Activated T-cell treated with anti-CD3 and anti-CD28 coated beads, Interleukin-2, amount 50 U/mL, for 48 hours (primary cell): ENCODE measurements at regions not wholly inside any gene's neighbourhood (a gene's known extent, or its start where the extent isn't known, plus 50 kb on each side); places are given as distances from the start of the nearest gene placed in this dataset.

Experiments
- DNase-seq, 2 experiments: peaks; one replicate each; pipeline ENCODE4 v3.0.0-alpha.2; 2020

- DNase-seq: no peak
These were observed 246.7 kb downstream of the MAFB start for GRCh38 chr20:40442181-40442963.

DNA sequence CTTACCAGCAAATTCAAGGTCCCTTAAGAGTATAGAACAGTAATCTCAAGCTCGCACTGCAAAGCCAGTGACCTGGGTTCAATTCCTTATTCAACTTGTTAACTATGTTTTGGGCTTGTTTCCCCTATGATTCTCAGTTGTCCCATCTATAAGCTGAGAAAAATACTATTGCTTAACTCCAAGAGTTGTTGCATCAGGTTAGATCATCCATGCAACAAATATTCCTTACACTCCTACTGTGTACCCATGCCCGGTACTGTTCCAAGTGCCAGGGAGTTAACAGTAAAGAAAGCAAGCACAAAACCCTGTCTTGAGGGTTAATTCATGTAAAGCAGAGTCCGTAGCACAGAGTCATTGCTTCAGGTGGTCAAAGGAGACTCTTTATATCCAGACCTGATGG is 247.3 kb downstream of the MAFB start:
- no peak for DNase-seq

DNA sequence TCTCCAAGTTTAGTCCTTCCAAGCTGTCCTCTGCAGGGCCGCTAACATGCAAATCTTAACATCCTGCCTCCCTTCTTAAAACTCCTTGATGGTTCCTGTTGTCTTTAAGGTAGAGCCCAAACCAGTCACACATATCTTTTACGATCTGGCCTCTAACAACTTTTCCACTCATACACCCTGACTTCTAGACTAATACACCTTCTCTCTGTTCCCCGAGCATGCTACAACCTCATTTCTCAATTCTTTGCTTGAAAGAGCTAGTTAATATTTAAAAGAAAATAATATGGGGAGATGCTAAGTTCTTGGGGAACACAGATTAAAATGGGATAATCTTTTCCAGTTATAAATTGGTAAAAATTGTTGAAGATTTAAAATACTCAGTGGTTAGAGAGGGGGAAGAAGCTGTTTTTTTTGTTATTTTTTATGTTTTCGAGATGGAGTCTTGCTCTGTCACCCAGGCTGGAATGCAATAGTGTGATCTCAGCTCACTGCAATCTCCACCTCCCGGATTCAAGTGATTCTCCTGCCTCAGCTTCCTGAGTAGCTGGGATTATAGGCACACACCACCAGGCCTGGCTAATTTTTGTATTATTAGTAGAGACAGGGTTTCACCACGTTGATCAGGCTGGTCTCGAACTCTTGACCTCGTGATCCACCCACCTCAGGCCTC is 250.7 kb downstream of the MAFB start:
- no peak for DNase-seq

GRCh38 chr20:40436011-40436410 is 253.0 kb downstream of the MAFB start:
- DNase-seq: no peak

DNA sequence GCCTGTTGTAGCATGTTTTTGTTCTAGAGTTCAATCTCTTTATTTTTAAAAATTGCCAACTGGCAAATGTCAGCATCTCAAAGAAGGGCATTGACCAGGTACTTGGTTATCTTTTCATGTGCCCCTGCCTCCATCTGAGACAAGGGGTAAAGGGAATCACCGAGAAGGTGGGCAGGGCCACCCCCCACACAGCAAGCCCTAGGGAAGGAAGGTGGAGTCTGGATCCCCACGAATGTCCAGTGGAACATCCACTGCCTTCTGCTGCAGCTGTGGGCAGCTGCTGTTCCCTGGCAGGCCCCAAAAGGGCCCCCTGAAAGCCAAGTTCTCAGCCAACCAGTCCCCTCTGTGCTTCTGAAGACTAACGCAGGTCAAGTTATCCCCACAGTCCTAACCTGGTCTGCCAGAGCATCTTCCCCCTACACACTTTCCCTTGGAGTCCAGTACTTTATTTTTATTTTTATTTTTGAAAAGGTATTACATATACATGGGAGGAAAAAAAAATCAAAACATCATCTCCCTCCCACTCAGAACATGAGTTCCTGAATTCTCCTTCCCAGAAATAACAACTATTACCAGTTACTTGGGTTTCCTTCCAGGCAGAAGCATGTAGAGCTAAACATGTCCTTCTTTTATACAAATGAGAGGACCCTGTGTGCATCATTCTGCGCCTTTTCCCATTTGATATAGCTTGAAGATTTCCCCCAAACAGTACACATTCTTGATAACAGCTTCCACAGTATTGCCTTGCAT is 253.7 kb downstream of the MAFB start:
- no peak for DNase-seq

- no peak for DNase-seq
These were observed 254.9 kb downstream of the MAFB start for GRCh38 chr20:40434122-40434521.

- no peak for DNase-seq
These were observed 255.6 kb downstream of the MAFB start for GRCh38 chr20:40433341-40433861.

GRCh38 chr20:40431611-40432010 is 257.4 kb downstream of the MAFB start:
- DNase-seq: no peak

GRCh38 chr20:40431112-40431511 is 257.9 kb downstream of the MAFB start:
- DNase-seq: no peak

DNA sequence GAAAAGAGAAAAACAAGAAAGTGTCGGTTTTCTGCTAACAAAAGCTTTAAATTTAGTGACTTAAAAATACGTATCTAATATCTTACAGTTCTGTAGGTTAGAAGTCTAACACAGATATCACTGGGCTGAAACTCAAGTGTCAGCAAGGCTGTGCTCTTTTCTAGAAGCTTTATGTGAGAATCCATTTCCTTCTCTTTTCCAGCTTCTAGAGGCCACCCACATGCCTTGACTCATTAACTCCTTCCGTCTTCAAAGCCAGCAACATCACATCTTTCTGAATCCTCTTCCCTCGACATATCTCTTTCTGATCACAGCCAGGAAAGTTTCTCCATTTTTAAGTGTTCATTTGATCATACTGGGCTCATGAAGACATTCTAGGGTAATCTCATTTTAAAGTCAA is 262.0 kb downstream of the MAFB start:
- DNase-seq: no peak

- DNase-seq: no peak
These were observed 264.3 kb downstream of the MAFB start for GRCh38 chr20:40424695-40425094.

GRCh38 chr20:40422656-40423055 is 266.4 kb downstream of the MAFB start:
- no peak for DNase-seq

GRCh38 chr20:40416274-40416673 is 272.8 kb downstream of the MAFB start:
- DNase-seq: no peak

DNA sequence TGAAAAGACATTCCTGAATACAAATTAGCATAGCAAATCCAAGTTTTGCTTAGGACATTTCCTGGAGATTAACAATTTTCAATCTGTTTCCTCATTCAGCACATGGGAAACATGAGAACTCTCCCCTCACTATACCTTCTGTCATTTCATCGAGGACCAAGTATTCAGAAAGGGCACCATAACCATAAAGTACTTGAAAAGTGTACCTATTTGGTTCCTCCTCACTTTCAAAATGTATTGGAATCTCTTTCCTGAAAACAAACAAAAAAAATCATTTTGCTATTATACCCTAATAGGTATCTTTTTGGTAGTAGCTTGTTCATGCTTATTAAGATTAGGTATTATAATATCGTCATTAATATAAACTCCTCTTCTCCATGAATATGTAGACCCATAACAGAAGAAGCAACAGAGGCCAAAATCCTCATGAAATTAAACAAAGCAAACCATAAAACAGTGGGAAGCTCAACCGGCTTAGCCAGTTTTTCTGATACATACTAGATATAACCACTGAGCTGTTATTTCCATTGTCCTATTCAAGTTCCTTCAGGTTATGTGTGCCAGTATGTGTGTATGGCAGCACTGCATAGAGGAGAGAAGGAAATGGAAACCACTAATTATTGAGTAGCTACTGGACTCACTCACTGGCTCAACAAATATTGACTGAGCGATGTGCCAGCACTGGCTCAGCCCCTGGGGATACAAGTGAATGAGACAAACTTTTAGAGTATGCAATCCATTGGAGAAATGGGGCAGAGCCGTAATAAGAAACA is 274.0 kb downstream of the MAFB start:
- no peak for DNase-seq

GRCh38 chr20:40410028-40410427 is 279.0 kb downstream of the MAFB start:
- DNase-seq: no peak

DNA sequence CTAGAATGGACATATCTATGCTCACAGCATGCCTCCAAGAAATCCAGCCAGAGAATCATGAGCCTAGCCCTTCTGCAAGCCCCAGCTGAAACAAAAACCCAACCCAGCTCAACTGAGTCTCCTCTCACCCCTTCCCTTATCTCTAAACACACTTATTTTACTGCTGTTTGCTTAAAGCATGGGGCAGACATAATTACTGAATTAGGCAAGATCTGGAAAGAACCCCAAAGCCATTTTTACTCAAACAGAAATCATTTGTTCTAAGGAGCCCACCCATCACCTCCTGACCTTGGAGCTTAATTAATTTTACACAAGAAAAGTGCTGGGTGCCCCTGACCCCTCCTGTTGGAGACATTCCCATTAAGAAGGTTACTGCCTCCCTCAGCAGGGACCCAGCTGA is 291.6 kb downstream of the MAFB start:
- no peak for DNase-seq

DNA sequence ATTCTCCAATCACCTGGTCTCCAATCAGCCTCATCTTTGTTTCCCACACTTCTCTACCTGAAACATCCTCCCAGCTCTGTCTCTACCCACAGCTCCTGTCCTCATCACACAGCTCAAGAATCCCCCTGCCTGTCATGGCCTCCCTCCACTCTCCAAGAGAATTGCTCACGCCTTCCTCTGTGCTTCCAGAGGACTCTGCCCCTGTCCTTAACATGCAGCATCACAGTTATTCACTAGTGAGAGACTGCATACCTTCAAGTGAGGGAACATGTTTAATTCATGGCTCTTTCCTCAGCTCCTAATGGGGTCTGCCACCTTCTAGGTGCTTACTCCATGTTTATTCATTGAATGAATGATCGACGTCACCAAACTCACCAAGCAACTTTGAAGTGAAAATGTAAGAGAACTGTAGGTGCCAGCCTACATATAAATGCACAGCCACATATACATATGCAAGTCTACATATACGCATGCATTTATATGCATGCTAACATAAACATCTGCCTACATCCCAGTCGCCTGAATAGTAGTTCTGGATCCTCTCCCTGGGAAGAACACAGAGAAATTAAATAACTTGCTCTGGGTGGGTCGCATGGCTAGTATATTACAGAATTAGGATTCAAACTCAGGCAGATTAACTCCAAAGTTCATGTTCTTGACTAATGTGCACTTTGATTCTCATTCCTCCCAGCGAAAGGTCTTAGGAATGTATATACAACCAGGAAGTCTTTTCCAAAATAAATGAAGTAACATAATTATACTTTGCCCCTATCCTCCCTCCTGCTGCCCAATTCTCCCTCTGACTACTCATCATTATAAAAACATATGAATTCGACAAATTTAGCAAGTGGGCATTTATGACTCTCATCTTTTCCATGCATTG is 295.6 kb downstream of the MAFB start:
- no peak for DNase-seq

DNA sequence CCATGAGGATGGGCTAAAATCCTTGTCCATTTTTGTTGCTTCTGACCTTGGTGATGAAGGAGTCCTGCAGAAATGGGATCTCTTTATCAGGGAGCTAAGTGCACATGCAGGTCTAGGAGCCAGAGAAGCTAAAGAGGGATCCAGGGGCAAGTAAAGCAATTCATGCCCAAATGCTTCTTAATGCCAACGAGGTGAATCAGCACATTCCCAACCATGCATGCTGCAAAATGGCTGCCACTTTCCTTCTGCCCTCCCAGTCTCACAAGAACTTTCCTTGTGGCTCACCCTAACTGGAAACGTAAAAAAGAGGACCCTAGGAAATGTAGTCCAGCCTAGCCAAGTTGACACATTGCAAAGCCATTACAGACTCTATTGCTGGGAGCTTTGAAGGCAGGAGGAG is 298.4 kb downstream of the MAFB start:
- no peak for DNase-seq

GRCh38 chr20:40370800-40371199 is 318.2 kb downstream of the MAFB start:
- no peak for DNase-seq

DNA sequence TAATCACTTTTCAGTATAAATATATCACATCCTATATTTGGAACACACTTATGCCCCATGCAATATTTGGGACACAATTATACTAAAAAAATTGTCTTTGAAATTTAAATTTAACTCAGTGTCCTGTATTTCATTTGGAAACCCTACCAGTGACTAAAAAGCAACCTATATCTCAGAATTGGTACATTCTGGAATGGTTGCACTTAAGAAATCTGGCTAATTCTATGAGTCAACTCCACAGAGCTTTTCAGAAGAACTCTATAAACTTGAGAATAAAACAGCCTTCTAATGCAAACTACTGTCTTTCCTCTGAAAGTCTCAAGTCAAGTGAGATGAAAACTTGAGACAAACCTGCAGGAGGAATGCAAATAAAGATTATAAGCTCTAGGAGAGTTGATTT is 320.2 kb downstream of the MAFB start:
- no peak for DNase-seq

DNA sequence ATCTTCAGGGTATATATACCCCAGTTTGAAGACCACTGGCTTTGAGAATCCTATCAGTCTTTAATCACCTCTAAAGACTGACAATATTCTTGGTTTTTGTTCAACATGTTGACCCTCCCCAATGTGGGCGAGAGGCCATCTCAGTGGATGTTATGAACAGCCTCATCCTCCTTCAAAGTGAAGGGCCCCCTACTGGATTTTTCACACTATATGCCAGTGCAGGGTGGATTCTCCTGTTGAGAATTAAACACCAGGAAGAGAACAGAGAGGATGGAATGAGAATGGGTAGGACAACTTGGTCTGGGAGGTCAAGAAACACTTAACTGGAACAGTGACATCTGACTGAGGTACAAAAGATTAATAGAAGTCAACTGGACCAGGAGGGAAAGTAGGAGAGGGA is 327.1 kb downstream of the MAFB start:
- DNase-seq: no peak
